ENCODE measurements at regions not wholly inside any gene's neighbourhood (a gene's known extent, or its start where the extent isn't known, plus 50 kb on each side); places are given as distances from the start of the nearest gene placed in this dataset.

GRCh38 chr2:5093518-5093917 is 598.7 kb upstream of the SOX11 start:
- Histone ChIP-seq H3K4me2 (no peak overlapping the region), H3K9ac (no peak overlapping the region), H3K9me3 (ENCODE audit: low read depth) (no peaks in the 10 kb centered on the region), H3K27ac (no peak overlapping the region), H3K79me2 (ENCODE audit: low read depth) (no peaks in the 10 kb centered on the region), H3K27me3 (no peaks in the 10 kb centered on the region), H3K4me3 (no peak overlapping the region), H3K36me3 (no peaks in the 10 kb centered on the region), H3F3A (ENCODE audit: low read depth) (no peaks in the 10 kb centered on the region), H2AFZ (replicated peaks) (no peak overlapping the region), H4K20me1 (ENCODE audit: low read depth) (no peaks in the 10 kb centered on the region), H3K4me1 (peaks cover 13% of the 10 kb centered on the region)
- TF ChIP-seq, protein P1, sequence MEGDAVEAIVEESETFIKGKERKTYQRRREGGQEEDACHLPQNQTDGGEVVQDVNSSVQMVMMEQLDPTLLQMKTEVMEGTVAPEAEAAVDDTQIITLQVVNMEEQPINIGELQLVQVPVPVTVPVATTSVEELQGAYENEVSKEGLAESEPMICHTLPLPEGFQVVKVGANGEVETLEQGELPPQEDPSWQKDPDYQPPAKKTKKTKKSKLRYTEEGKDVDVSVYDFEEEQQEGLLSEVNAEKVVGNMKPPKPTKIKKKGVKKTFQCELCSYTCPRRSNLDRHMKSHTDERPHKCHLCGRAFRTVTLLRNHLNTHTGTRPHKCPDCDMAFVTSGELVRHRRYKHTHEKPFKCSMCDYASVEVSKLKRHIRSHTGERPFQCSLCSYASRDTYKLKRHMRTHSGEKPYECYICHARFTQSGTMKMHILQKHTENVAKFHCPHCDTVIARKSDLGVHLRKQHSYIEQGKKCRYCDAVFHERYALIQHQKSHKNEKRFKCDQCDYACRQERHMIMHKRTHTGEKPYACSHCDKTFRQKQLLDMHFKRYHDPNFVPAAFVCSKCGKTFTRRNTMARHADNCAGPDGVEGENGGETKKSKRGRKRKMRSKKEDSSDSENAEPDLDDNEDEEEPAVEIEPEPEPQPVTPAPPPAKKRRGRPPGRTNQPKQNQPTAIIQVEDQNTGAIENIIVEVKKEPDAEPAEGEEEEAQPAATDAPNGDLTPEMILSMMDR (IDR thresholded peaks at IDR 0.05) = no peak
- TF ChIP-seq EZH2phosphoT487 (IDR thresholded peaks at IDR 0.05) (no peak), EZH2 (IDR thresholded peaks at IDR 0.05) (no peak)
- Mint-ChIP-seq H3K27ac (no peak overlapping the region), H3K36me3 (no peaks in the 10 kb centered on the region), H3K9me3 (no peaks in the 10 kb centered on the region), H3K27me3 (ENCODE audit: insufficient read depth, low read depth) (peaks cover 2% of the 10 kb centered on the region), H3K4me3 (no peak overlapping the region), H3K4me1 (peaks cover 9% of the 10 kb centered on the region)
- no peak for DNase-seq (ENCODE audit: low spot score)

- Histone ChIP-seq H3F3A (ENCODE audit: low read depth) (no peaks in the 10 kb centered on the region), H4K20me1 (ENCODE audit: low read depth) (no peaks in the 10 kb centered on the region), H3K27ac (no peak overlapping the region), H3K9me3 (ENCODE audit: low read depth) (no peaks in the 10 kb centered on the region), H3K36me3 (no peaks in the 10 kb centered on the region), H3K4me1 (peaks cover 13% of the 10 kb centered on the region), H2AFZ (replicated peaks) (no peak overlapping the region), H3K27me3 (no peaks in the 10 kb centered on the region), H3K9ac (no peak overlapping the region), H3K79me2 (ENCODE audit: low read depth) (no peaks in the 10 kb centered on the region), H3K4me2 (no peak overlapping the region), H3K4me3 (no peak overlapping the region)
- Mint-ChIP-seq H3K27ac (no peak overlapping the region), H3K4me3 (no peak overlapping the region), H3K27me3 (ENCODE audit: insufficient read depth, low read depth) (peaks cover 2% of the 10 kb centered on the region), H3K4me1 (peaks cover 6% of the 10 kb centered on the region), H3K36me3 (no peaks in the 10 kb centered on the region), H3K9me3 (no peaks in the 10 kb centered on the region)
- no peak for DNase-seq (ENCODE audit: low spot score)
- TF ChIP-seq EZH2phosphoT487 (IDR thresholded peaks at IDR 0.05) (no peak), EZH2 (IDR thresholded peaks at IDR 0.05) (no peak)
- TF ChIP-seq, protein P1 (IDR thresholded peaks at IDR 0.05) = no peak
Observed at GRCh38 chr2:5094192-5094591, 598.0 kb upstream of the SOX11 start.

GRCh38 chr2:5098286-5098685 is 593.9 kb upstream of the SOX11 start:
- H3K36me3 Mint-ChIP-seq = no peaks in the 10 kb centered on the region
- no peaks in the 10 kb centered on the region for H3K4me1 ChIP-seq
- no peak overlapping the region for H3K4me3 Mint-ChIP-seq
- no peaks in the 10 kb centered on the region for H3K9me3 Mint-ChIP-seq
- TF ChIP-seq, protein P1 (IDR thresholded peaks at IDR 0.05) = no peak
- TF ChIP-seq EZH2phosphoT487 (IDR thresholded peaks at IDR 0.05) = no peak
- no peak for TF ChIP-seq EZH2 (IDR thresholded peaks at IDR 0.05)
- H2AFZ ChIP-seq (replicated peaks) = no peak overlapping the region
- no peak overlapping the region for H3K4me3 ChIP-seq
- H3F3A ChIP-seq (ENCODE audit: low read depth) = no peaks in the 10 kb centered on the region
- no peaks in the 10 kb centered on the region for H3K79me2 ChIP-seq (ENCODE audit: low read depth)
- DNase-seq (ENCODE audit: low spot score) = no peak
- no peaks in the 10 kb centered on the region for H3K27me3 Mint-ChIP-seq (ENCODE audit: insufficient read depth, low read depth)
- H3K9ac ChIP-seq = no peak overlapping the region
- no peaks in the 10 kb centered on the region for H3K27me3 ChIP-seq
- no peaks in the 10 kb centered on the region for H3K9me3 ChIP-seq (ENCODE audit: low read depth)
- H3K4me2 ChIP-seq = no peak overlapping the region
- H3K27ac ChIP-seq = no peak overlapping the region
- no peaks in the 10 kb centered on the region for H3K4me1 Mint-ChIP-seq
- no peaks in the 10 kb centered on the region for H4K20me1 ChIP-seq (ENCODE audit: low read depth)
- no peak overlapping the region for H3K27ac Mint-ChIP-seq
- no peaks in the 10 kb centered on the region for H3K36me3 ChIP-seq

All from neural progenitor cell (in vitro differentiated cells).